GM10266 (cell line): ENCODE measurements at regions not wholly inside any gene's neighbourhood (a gene's known extent, or its start where the extent isn't known, plus 50 kb on each side); places are given as distances from the start of the nearest gene placed in this dataset.

Experiments
- DNase-seq: peaks from one replicate; pipeline ENCODE4 v3.0.0; 2012; ENCODE audit errors: extremely low spot score
- TF ChIP-seq, protein P1 (sequence below): IDR thresholded peaks from 2 replicates; pipeline ENCODE4 v1.5.1; 2012; ENCODE audit warnings: mild to moderate bottlenecking, low read depth; ENCODE audit not compliant: control insufficient read depth, insufficient read depth; ENCODE audit errors: missing control alignments

DNA sequence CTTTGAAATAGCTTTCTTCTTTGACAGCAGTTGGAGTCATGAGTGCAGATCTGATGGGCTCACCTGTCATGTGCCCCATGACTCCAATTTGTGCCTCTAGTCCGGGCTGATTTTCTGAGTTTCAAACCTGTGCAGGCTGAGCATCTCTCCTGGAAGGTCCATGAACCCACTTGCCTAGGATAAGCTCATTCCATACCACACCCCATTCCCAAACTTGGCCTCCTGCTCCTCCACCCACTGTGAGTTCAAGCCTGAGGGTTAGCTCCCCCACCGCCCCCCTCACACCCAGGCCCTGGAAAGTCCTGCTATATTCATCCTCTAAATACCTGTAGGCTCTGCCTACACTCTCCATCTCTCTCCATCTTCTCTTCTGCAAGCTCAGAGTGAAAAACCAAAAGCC lies 126.8 kb upstream of the VRK1 start:
- TF ChIP-seq, protein P1, sequence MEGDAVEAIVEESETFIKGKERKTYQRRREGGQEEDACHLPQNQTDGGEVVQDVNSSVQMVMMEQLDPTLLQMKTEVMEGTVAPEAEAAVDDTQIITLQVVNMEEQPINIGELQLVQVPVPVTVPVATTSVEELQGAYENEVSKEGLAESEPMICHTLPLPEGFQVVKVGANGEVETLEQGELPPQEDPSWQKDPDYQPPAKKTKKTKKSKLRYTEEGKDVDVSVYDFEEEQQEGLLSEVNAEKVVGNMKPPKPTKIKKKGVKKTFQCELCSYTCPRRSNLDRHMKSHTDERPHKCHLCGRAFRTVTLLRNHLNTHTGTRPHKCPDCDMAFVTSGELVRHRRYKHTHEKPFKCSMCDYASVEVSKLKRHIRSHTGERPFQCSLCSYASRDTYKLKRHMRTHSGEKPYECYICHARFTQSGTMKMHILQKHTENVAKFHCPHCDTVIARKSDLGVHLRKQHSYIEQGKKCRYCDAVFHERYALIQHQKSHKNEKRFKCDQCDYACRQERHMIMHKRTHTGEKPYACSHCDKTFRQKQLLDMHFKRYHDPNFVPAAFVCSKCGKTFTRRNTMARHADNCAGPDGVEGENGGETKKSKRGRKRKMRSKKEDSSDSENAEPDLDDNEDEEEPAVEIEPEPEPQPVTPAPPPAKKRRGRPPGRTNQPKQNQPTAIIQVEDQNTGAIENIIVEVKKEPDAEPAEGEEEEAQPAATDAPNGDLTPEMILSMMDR: no peak

DNA sequence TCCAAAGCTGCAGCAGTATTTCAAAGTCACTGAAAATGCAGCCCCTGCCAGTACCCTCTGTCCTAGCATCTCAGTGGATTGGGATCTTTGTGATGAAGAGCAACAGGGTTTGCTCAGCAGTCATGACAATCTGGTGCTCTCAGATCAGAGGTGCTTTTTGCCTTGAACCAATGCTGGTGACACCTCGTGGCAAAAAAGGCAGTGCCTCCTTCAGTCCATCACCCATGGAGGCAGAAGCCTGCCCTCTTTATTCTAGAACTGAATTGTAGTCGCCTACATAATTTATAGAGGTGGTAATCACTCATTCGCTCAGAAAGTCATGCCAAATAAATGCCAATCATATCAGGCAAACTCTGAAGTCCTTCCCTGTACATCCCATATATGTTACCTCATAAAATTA lies 126.0 kb upstream of the VRK1 start:
- no peak for DNase-seq
- TF ChIP-seq, protein P1: no peak

More for the DNA sequence above, 126.8 kb upstream of the VRK1 start:
- DNase-seq: no peak

DNA sequence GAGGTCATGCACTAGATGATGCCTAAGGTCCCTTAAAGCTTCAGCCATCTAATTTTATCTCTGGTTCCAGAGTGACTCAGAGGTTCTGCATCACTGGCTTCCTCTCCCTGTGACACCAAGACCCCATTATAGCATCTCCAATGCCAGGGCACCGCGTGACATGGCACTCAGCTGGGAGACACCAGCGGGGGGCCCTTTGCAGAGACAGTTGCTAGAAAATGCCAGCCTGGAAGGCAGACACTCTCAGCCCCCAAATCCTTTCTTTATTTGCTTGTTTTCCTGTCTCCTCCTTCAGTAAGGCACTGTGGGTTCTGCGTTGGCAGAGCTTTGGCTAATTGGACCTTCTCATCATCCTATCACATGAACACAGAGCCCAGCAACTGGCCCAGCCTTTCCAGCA lies 123.5 kb upstream of the VRK1 start:
- no peak for DNase-seq
- TF ChIP-seq, protein P1: no peak

DNA sequence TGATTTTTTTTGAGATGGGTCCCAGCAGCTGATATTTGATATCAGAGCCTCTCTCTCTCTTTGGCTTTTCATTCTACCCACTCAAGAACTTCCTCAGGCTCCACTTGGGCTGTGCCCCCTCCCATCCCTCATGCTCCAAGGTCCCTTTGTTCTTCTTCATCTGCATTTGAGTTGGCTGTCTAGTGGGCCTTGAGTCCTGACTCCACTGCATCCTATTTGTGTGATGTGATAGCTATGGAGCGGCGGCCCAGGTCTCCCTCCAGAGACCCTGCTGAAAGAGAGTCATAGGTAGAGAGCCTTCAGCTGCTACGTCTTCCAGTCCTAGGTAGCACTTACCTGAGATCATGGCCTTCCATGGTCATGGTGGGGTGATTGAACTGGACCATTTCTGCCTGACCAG lies 123.1 kb upstream of the VRK1 start:
- no peak for DNase-seq
- TF ChIP-seq, protein P1: no peak

DNA sequence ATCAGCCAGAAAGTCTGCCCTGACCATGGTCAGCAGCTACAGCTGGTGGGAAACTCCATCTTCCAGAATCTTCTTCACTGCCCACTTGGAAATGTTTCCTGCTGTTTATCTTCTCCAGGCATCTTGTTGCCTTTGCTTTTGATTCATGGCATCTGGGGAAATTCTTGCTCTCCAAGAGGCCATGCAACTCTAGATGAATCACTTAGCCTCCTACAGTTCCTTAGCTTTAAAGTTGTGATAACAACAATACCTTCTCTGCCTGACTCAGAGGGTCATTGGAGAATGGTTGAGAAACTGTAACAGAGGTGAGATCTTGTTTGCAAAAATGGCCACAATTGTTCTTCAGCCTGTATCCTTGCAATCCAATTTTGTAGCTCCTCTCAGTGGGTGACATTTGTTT lies 121.0 kb upstream of the VRK1 start:
- TF ChIP-seq, protein P1: no peak
- no peak for DNase-seq

DNA sequence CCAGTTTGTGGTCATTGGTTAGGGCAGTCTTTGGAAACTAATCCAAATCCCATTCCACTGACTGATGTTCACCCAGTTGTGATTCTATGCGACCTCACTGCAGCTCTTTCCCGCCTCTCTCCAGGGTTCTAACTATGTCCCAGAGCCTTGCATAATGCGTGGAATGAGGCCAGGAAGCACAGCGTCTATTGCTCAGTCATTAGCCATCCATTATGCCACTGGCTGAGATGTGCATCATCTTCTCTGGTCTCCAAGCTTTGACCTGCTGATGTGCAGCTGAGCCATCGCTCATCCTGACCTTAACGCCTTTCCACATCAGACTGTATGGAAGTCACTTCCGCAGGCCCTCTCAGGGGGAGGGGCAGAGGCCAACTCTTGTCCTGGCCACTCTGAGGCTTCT lies 115.4 kb upstream of the VRK1 start:
- TF ChIP-seq, protein P1: no peak
- no peak for DNase-seq

DNA sequence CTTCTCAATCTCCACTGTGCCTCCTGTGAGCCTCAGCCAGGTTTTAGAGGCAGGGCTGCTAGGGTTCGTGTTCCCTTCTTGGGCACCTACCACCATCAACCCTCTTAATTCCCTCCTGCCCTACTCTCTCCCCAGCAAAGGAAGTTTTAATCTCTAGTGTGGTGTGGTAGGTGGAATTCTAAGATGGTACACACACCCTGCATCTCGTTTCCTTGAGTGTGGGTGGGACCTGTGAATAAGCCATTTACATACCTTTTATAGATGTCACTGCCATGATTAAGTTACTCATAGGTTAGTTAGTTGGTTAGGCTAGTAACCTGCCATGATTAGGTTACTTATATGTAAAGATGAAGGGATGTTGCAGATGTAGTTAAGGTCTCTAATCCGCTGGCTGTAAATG lies 114.8 kb upstream of the VRK1 start:
- TF ChIP-seq, protein P1: no peak
- DNase-seq: no peak
